ENCODE measurements at regions not wholly inside any gene's neighbourhood (a gene's known extent, or its start where the extent isn't known, plus 50 kb on each side); places are given as distances from the start of the nearest gene placed in this dataset.
"Not testable (repeated sequence)": the region's sequence is repeated elsewhere in the genome, so short reads cannot be mapped to it uniquely, and the experiment has no call there.

GRCh38 chr16:87100306-87101058, 216.7 kb downstream of the C16orf95 start:
- DNase-seq (ENCODE audit: low read depth), result no peak

- DNase-seq (ENCODE audit: low read depth), result no peak
Observed at GRCh38 chr16:87101903-87102302, 215.3 kb downstream of the C16orf95 start.

- no peak for DNase-seq (ENCODE audit: low read depth)
Observed at GRCh38 chr16:87107201-87107600, 210.0 kb downstream of the C16orf95 start.

GRCh38 chr16:87108278-87108677, 208.9 kb downstream of the C16orf95 start:
- DNase-seq (ENCODE audit: low read depth), result no peak

GRCh38 chr16:87108941-87109340, 208.3 kb downstream of the C16orf95 start:
- DNase-seq (ENCODE audit: low read depth), result no peak

GRCh38 chr16:87114832-87115231, 202.4 kb downstream of the C16orf95 start:
- DNase-seq (ENCODE audit: low read depth), result no peak

GRCh38 chr16:87115646-87116045, 201.5 kb downstream of the C16orf95 start:
- DNase-seq (ENCODE audit: low read depth), result no peak

GRCh38 chr16:87117936-87118335, 199.3 kb downstream of the C16orf95 start:
- no peak for DNase-seq (ENCODE audit: low read depth)

GRCh38 chr16:87119168-87119567, 198.0 kb downstream of the C16orf95 start:
- no peak for DNase-seq (ENCODE audit: low read depth)

GRCh38 chr16:87119748-87120147, 197.4 kb downstream of the C16orf95 start:
- no peak for DNase-seq (ENCODE audit: low read depth)

- DNase-seq (ENCODE audit: low read depth), result no peak
Observed at GRCh38 chr16:87121816-87122215, 195.4 kb downstream of the C16orf95 start.

- no peak for DNase-seq (ENCODE audit: low read depth)
Observed at GRCh38 chr16:87123356-87124001, 193.7 kb downstream of the C16orf95 start.

- DNase-seq (ENCODE audit: low read depth), result not testable (repeated sequence)
Observed at GRCh38 chr16:87124405-87124804, 192.8 kb downstream of the C16orf95 start.

GRCh38 chr16:87125206-87126155, 191.7 kb downstream of the C16orf95 start:
- DNase-seq (ENCODE audit: low read depth), result no peak

GRCh38 chr16:87126403-87127025, 190.7 kb downstream of the C16orf95 start:
- DNase-seq (ENCODE audit: low read depth), result no peak

GRCh38 chr16:87127061-87127765, 190.0 kb downstream of the C16orf95 start:
- DNase-seq (ENCODE audit: low read depth), result no peak

GRCh38 chr16:87127766-87128147, 189.4 kb downstream of the C16orf95 start:
- no peak for DNase-seq (ENCODE audit: low read depth)

GRCh38 chr16:87129771-87130170, 187.4 kb downstream of the C16orf95 start:
- DNase-seq (ENCODE audit: low read depth), result no peak

- no peak for DNase-seq (ENCODE audit: low read depth)
Observed at GRCh38 chr16:87131061-87131995, 185.9 kb downstream of the C16orf95 start.

GRCh38 chr16:87131996-87132345, 185.2 kb downstream of the C16orf95 start:
- DNase-seq (ENCODE audit: low read depth), result no peak
